ENCODE measurements at regions not wholly inside any gene's neighbourhood (a gene's known extent, or its start where the extent isn't known, plus 50 kb on each side); places are given as distances from the start of the nearest gene placed in this dataset.

DNA sequence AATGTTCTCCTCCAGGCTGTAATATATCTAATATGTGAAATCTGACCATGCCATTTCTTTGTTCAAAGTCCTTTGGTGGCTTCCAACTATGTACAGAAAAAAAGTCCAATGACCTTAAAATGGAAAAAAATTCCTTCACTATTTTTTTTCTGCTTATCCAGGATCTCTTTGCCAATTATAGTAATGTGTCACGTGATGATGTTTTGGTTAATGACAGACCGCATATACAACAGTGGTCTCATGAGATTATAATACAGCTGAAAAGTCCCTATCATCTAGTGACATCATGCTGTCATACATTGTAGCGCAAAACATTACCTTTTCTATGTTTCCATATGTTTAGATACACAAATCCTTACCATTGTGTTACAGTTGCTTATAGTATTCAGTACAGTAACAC lies 477.6 kb downstream of the TMEM232 start:
- TF ChIP-seq CTCF (IDR thresholded peaks at IDR 0.05) (no peak), POLR2A (IDR thresholded peaks at IDR 0.05) (no peak)

Measured in adrenal gland (tissue), 5 donors.